GM12891 (cell line): ENCODE measurements at regions not wholly inside any gene's neighbourhood (a gene's known extent, or its start where the extent isn't known, plus 50 kb on each side); places are given as distances from the start of the nearest gene placed in this dataset.
"Not testable (repeated sequence)": the region's sequence is repeated elsewhere in the genome, so short reads cannot be mapped to it uniquely, and the experiment has no call there.

ENCODE experiments used
- DNase-seq: peaks from one replicate; pipeline ENCODE4 v3.0.0; 2011; ENCODE audit warnings: low spot score; ENCODE audit not compliant: insufficient read length
- FAIRE-seq: peaks from 2 replicates; lab custom pipeline; 2011; peaks lifted over from hg19 to GRCh38; lab: Jason Lieb, UNC
- PAX5 ChIP-seq: IDR thresholded peaks from 2 replicates; pipeline ENCODE4 v1.6.1; 2011; ENCODE audit warnings: low read length, moderate library complexity, mild to moderate bottlenecking; ENCODE audit not compliant: insufficient read depth, severe bottlenecking
- POLR2A ChIP-seq: IDR thresholded peaks from 2 replicates; pipeline ENCODE4 v1.6.1; 2011; ENCODE audit warnings: low read depth, low read length, control low read depth
- POLR2AphosphoS5 ChIP-seq: IDR thresholded peaks from 2 replicates; pipeline ENCODE4 v1.6.1; 2011; ENCODE audit warnings: low read depth, low read length, control low read depth
- POU2F2 ChIP-seq: IDR thresholded peaks from 2 replicates; pipeline ENCODE4 v1.6.1; 2011; ENCODE audit warnings: low read depth, mild to moderate bottlenecking, control low read depth, low read length, moderate library complexity
- SPI1 ChIP-seq: IDR thresholded peaks from 2 replicates; pipeline ENCODE4 v1.6.1; 2011; ENCODE audit warnings: low read depth, low read length, control low read depth
- TAF1 ChIP-seq: IDR thresholded peaks from 2 replicates; pipeline ENCODE4 v1.6.1; 2011; ENCODE audit warnings: low read depth, low read length, control low read depth

DNA sequence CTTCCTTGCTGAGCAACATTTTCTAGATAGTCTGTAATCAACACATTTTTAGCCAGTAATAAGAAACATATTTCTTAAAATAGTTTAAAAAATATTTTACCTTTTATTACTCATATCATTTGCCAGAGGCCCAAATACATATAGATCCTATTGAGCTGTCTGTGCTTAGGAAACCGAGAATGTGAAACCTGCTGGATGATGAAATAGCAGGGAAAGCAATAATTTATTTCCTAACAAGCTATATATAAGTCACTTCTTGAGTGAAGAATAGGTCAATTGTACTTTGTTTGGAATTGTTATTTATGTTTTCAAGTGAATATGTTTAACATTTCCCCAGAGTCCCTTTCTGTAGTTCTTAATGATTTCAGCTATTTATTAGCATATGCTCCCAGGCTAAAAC lies 339.9 kb upstream of the TMPRSS15 start:
- no peak for DNase-seq
- no peak for FAIRE-seq
- TF ChIP-seq PAX5: no peak
- TF ChIP-seq POLR2A: no peak
- no peak for TF ChIP-seq POLR2AphosphoS5
- TF ChIP-seq POU2F2: no peak
- TF ChIP-seq SPI1: no peak
- no peak for TF ChIP-seq TAF1

DNA sequence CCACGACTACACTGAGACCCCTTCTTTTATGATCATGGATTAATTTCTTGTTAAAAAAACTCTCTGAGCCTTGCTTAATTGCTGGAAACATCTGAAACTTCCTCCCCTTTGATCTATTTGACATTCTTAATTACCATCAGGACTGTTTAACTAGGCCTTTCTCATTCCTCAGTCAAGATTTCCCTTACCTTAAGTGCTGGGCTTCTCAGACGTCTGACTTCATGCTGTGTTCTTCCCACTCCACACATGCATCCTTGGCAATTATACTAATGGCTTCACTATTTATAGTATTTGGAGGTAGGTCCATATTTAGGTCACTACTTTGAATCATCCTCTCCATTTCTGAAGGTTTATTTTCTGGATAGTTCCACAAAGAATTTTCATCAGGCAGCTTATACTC lies 341.3 kb upstream of the TMPRSS15 start:
- DNase-seq (no peak), FAIRE-seq (no peak)
- no peak for TF ChIP-seq PAX5
- TF ChIP-seq SPI1: no peak
- TF ChIP-seq POLR2AphosphoS5: no peak
- no peak for TF ChIP-seq TAF1
- no peak for TF ChIP-seq POLR2A
- TF ChIP-seq POU2F2: no peak

DNA sequence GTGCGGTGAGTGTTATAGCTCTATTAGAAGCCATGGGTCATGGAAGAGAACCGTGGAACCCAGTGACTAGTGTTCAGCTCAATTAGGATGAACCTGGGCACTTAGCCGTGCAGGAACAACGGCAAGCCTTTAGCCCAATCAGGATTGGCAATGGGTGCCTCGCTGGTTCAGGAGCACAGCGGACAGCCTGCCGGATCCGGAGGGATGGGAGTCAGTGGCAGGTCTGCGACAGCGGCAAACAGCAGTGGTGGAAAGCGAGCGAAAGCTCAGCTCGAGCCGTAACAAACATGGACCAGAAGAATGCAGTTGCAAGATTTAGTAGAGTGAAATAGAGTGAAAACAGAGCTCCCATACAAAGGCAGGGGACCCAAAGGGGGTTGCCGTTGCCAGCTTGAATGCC lies 349.3 kb upstream of the TMPRSS15 start:
- DNase-seq, FAIRE-seq: not testable (repeated sequence)

DNA sequence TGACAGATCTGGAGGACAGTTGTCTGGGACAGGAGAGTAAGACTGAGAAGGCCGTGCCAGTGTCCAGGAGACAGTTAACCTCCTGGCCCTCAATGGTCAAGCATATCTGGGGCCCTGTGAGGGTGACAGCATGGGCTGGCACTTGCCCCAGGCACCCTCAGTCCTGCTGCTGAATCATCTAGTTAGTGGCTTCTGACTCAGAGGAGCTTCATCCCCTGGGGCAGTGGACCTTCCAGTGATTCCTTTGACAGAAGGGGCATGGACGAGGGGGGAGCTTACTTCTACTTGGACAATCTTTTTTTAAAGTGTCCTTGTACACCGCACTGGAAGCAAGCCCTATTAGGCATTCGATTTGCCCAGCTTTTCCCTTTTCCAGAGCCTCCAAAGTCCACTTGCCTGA lies 352.7 kb upstream of the TMPRSS15 start:
- not testable (repeated sequence) for DNase-seq, FAIRE-seq

DNA sequence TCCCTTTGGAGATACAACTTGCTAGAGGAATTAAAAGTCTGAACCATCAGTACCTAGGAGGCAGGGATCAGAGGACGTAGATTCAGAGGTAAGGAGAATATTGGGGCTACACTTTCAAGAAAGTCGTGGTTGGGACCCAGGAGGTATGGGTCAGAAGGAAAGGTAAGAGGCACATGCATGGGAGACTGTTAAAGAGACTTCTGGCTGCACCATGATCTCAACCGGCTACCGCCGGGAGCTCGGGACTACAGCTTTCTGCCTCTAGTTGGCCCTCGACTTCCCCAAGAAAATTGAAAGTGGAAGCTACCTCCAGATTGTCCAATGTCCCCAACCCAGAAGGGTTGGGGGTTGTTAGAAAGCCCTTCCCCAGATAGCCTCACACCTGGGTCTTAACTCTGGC lies 355.7 kb upstream of the TMPRSS15 start:
- FAIRE-seq: no peak

DNA sequence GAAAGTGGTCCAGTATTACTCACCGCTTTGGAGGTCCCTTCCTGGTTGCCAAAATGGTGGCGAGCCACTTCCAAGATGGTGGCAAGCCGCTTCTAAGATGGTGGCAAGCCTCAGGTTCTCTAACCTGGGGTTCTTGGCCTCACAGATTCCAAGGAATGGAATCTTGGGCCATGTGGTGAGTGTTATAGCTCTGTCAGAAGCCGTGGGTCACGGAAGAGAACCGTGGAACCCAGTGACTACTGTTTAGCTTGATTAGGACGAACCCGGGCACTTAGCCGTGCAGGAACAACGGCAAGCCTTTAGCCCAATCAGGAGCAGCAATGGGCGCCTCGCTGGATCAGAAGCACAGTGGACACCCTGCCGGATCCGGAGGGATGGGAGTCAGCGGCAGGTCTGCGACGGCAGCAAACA lies 356.2 kb upstream of the TMPRSS15 start:
- FAIRE-seq (no peak), DNase-seq (no peak)
- TF ChIP-seq POU2F2 (no peak), POLR2A (no peak), TAF1 (no peak)

More for the DNA sequence above, 355.7 kb upstream of the TMPRSS15 start:
- DNase-seq: no peak
- TF ChIP-seq SPI1: no peak
- TF ChIP-seq TAF1: no peak
- TF ChIP-seq PAX5: no peak
- TF ChIP-seq POLR2A: no peak
- no peak for TF ChIP-seq POLR2AphosphoS5
- TF ChIP-seq POU2F2: no peak

DNA sequence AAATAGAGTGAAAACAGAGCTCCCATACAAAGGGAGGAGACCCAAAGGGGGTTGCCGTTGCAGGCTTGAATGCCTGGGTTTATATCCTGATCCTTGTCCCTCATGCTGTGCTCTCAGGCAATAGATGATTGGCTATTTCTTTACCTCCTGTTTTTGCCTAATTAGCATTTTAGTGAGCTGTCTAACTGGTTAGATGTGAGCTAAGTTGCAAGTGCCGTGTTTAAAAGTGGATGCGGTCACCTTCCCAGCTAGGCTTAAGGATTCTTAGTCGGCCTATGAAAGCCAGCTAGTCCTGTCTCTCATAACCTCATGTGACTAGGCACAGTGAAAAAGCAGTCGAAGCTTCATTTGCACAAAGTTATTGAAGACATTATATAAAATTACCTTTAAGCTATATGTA lies 356.7 kb upstream of the TMPRSS15 start:
- DNase-seq (no peak), FAIRE-seq (no peak)
- TF ChIP-seq POU2F2 (no peak), TAF1 (no peak), POLR2A (no peak), SPI1 (no peak), POLR2AphosphoS5 (no peak), PAX5 (no peak)

DNA sequence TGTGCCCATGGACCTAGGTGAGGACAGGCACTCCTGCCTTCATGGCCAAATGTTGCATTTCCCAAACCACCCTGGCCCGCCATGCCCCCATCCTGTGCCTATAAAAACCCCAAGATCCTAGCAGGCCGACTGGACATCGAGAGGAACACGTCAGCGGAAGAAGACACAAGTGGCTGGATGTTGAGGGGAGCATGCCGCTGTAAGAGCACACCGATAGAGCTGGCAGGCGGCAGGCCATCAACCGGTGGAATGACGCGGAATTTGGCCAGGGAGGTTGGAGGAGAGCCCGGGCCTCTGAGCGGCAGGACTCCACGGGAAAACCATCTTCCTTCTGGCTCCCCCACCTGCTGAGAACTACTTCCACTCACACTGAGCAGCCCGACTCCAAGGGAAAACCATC lies 361.1 kb upstream of the TMPRSS15 start:
- no peak for DNase-seq
- FAIRE-seq: no peak
- TF ChIP-seq POLR2AphosphoS5 (no peak), POLR2A (no peak), POU2F2 (no peak), SPI1 (no peak), TAF1 (no peak), PAX5 (no peak)

DNA sequence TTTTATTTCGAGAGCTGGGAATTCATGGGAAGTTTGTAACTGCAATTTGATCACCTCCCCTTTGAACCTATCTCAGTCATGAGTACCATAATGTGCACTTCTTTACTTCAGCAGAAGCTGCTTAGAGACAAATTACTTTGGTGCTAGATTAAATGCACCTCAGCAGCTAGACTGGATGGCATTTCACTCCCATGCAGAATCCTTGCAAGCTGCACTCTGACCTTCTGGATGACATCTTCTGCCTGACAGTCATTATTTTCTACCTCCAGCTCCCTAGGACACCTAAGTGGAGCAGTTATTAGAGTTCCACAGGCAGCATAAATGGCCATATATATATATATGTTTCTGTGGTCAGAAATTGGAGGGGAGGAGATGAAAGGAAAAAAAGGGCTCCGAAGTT lies 366.0 kb upstream of the TMPRSS15 start:
- no peak for DNase-seq
- no peak for FAIRE-seq
- TF ChIP-seq TAF1: no peak
- TF ChIP-seq POLR2A: no peak
- TF ChIP-seq POLR2AphosphoS5: no peak
- no peak for TF ChIP-seq POU2F2
- TF ChIP-seq PAX5: no peak
- no peak for TF ChIP-seq SPI1

DNA sequence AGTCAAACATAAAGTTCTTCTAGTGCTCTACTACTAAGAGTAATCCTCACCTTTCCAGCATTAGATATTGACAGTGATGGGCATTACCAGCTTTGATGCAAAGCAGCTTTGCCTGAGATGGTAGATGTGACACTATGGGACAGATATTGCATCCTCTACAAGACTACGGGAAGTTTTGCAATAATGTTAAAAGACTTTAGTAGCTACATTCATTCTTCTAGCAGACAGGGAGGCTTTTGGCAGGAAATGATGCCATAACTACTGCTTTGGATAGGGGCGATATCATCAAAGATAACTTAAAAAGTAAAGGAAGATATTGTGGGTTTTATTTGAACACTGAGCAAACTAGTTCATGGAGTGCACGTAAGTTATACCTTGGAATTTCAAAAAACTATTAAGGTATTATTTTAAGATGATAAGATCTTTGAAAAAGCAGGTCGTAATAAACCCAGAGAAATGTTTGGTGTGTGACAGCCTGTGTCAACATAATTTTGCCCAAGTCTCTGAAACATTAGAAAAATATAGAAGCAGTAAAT lies 368.3 kb upstream of the TMPRSS15 start:
- TF ChIP-seq POLR2A (no peak), SPI1 (no peak), TAF1 (no peak), PAX5 (no peak), POU2F2 (no peak), POLR2AphosphoS5 (no peak)
- FAIRE-seq (no peak), DNase-seq (no peak)
